HL-60 (cell line): ENCODE measurements at regions not wholly inside any gene's neighbourhood (a gene's known extent, or its start where the extent isn't known, plus 50 kb on each side); places are given as distances from the start of the nearest gene placed in this dataset.
A peak's percentile ranks its signal among the peaks of the same experiment; 100 is the strongest.

Experiments used
- DNase-seq, 2 experiments: peaks; one replicate each; pipeline ENCODE4 v3.0.0-alpha.2; 2010 to 2020; ENCODE audit warnings: low read depth in 1 of 2, low spot score in 1 of 2
- H3K27ac ChIP-seq: fragments of 250-450 bp; sonication (Bioruptor Pico); replicated peaks from 2 replicates; pipeline ENCODE4 v1.5.1; 2020; ENCODE audit warnings: mild to moderate bottlenecking, moderate library complexity
- H3K27me3 ChIP-seq: fragments of 250-450 bp; sonication (Bioruptor Pico); 2 replicates; pipeline ENCODE4 v1.5.1; 2021; ENCODE audit warnings: mild to moderate bottlenecking, moderate library complexity; ENCODE audit not compliant: insufficient read depth, poor library complexity, severe bottlenecking
- H3K4me3 ChIP-seq: replicated peaks from 2 replicates; pipeline ENCODE4 v1.5.1; 2011; ENCODE audit warnings: mild to moderate bottlenecking, control low read depth, low read length; ENCODE audit not compliant: insufficient read depth
- GABPA ChIP-seq: IDR thresholded peaks from 2 replicates; pipeline ENCODE4 v1.6.1; 2012; ENCODE audit warnings: low read depth
- POLR2AphosphoS5 ChIP-seq: IDR thresholded peaks from 2 replicates; pipeline ENCODE4 v1.6.1; 2012; ENCODE audit warnings: low read depth
- SPI1 ChIP-seq: IDR thresholded peaks from 2 replicates; pipeline ENCODE4 v1.6.1; 2012; ENCODE audit warnings: low read depth, mild to moderate bottlenecking, borderline replicate concordance
- TF ChIP-seq, protein P1 (sequence below): IDR thresholded peaks from one replicate; pipeline ENCODE4 v1.5.1; 2011; ENCODE audit warnings: low read length, control low read depth, inconsistent platforms; ENCODE audit not compliant: insufficient read depth
- TF ChIP-seq, protein P2 (sequence below): IDR thresholded peaks from 2 replicates; pipeline ENCODE4 v1.6.1; 2012; ENCODE audit warnings: low read depth; ENCODE audit not compliant: insufficient replicate concordance

DNA sequence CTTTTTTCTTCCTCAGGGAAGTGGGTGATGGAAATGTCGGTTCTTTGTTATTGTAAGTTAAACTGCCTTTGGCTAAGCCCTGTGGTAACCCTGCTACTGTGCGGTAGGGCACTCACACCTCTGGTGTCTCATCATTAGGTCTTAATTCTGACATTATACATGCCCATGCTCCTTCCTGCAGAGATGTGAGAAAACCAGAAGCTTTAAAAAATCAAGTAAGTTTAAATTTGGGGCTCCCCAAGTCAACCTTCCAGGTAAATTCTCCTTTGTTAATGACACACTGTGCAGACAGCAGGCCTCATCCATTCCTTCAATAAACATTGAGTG lies 155.8 kb downstream of the FAM43A start:
- H3K27ac ChIP-seq = no peak overlapping the region

DNA sequence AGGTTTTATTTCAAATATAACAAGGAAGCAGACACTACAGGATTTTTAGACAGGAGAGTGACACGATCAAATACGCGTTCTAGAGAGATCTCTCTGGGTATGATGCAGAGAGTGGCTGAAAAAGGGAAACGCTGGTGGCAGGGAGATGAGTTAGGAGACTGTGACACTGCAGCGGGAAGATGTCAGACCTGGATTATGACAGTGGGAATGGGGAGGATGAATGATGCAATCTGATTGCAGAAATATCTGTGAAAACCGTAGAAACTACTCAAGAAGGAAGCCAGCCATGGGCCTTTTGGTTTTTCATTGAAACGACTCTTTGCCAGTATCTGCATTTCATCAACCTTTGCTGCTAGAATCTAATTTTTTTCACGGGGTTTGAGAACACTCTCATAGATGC lies 157.9 kb downstream of the FAM43A start:
- Histone ChIP-seq H3K27me3 (no peaks in the 10 kb centered on the region), H3K27ac (no peak overlapping the region), H3K4me3 (no peak overlapping the region)
- TF ChIP-seq SPI1 = peak; percentile 24; the same call in 1 of the 2 replicates
- TF ChIP-seq, protein P1, sequence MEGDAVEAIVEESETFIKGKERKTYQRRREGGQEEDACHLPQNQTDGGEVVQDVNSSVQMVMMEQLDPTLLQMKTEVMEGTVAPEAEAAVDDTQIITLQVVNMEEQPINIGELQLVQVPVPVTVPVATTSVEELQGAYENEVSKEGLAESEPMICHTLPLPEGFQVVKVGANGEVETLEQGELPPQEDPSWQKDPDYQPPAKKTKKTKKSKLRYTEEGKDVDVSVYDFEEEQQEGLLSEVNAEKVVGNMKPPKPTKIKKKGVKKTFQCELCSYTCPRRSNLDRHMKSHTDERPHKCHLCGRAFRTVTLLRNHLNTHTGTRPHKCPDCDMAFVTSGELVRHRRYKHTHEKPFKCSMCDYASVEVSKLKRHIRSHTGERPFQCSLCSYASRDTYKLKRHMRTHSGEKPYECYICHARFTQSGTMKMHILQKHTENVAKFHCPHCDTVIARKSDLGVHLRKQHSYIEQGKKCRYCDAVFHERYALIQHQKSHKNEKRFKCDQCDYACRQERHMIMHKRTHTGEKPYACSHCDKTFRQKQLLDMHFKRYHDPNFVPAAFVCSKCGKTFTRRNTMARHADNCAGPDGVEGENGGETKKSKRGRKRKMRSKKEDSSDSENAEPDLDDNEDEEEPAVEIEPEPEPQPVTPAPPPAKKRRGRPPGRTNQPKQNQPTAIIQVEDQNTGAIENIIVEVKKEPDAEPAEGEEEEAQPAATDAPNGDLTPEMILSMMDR = no peak
- DNase-seq = peak in 1 of 2 experiments; percentile 50

More for the DNA sequence above, 155.8 kb downstream of the FAM43A start:
- DNase-seq = no peak
- Histone ChIP-seq H3K27me3 (no peaks in the 10 kb centered on the region), H3K4me3 (no peak overlapping the region)
- TF ChIP-seq, protein P1 = no peak
- TF ChIP-seq POLR2AphosphoS5 = no peak
- TF ChIP-seq GABPA = no peak
- TF ChIP-seq, protein P2, sequence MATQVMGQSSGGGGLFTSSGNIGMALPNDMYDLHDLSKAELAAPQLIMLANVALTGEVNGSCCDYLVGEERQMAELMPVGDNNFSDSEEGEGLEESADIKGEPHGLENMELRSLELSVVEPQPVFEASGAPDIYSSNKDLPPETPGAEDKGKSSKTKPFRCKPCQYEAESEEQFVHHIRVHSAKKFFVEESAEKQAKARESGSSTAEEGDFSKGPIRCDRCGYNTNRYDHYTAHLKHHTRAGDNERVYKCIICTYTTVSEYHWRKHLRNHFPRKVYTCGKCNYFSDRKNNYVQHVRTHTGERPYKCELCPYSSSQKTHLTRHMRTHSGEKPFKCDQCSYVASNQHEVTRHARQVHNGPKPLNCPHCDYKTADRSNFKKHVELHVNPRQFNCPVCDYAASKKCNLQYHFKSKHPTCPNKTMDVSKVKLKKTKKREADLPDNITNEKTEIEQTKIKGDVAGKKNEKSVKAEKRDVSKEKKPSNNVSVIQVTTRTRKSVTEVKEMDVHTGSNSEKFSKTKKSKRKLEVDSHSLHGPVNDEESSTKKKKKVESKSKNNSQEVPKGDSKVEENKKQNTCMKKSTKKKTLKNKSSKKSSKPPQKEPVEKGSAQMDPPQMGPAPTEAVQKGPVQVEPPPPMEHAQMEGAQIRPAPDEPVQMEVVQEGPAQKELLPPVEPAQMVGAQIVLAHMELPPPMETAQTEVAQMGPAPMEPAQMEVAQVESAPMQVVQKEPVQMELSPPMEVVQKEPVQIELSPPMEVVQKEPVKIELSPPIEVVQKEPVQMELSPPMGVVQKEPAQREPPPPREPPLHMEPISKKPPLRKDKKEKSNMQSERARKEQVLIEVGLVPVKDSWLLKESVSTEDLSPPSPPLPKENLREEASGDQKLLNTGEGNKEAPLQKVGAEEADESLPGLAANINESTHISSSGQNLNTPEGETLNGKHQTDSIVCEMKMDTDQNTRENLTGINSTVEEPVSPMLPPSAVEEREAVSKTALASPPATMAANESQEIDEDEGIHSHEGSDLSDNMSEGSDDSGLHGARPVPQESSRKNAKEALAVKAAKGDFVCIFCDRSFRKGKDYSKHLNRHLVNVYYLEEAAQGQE = no peak
- no peak for TF ChIP-seq SPI1

DNA sequence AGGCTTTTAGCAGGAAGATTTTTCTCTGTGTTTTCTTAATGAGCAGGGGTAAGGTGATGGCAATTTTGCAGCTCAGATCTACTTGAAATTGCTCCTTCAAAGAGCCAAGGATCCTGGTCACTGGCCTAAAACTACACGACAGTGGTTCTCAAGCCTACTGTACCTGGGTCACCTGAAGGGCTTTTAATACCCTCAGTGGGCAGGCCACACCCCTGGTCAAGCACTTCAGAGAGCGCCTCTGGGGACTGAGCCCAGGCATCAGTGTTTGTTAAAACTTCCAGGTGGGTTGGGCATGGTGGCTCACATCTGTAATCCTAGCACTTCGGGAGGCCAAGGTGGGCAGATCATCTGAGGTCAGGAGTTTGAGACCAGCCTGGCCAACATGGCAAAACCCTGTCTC lies 158.4 kb downstream of the FAM43A start:
- no peak overlapping the region for H3K4me3 ChIP-seq

More for the DNA sequence above, 158.4 kb downstream of the FAM43A start:
- Histone ChIP-seq H3K27ac (no peak overlapping the region), H3K27me3 (no peaks in the 10 kb centered on the region)
- no peak for DNase-seq
- no peak for TF ChIP-seq SPI1
- TF ChIP-seq, protein P1 = no peak
- TF ChIP-seq POLR2AphosphoS5 = no peak
- TF ChIP-seq, protein P2 = no peak
- TF ChIP-seq GABPA = no peak
